Heart left ventricle (tissue), 16 donors: ENCODE measurements at regions not wholly inside any gene's neighbourhood (a gene's known extent, or its start where the extent isn't known, plus 50 kb on each side); places are given as distances from the start of the nearest gene placed in this dataset.

ENCODE experiments used
- ATAC-seq, 4 donors: fragments of 200-7000 bp; cut with Tn5 transposase; one replicate each; pipeline ENCODE4 v1.9.1; 2020 to 2022; ENCODE audit warnings: moderate library complexity in 4 of 4, mild to moderate bottlenecking in 3 of 4, moderate number of reproducible peaks in 1 of 4
- DNase-seq, 5 donors: peaks; one replicate each; pipeline ENCODE4 v3.0.0-alpha.2; 2020
- H3K27ac ChIP-seq, 12 donors: fragments of 200-600 bp; sonication (generic) in 4 of 12; one replicate each; pipeline versions ENCODE4 v1.5.0 to v1.8.0; 2016 to 2022; ENCODE audit warnings: mild to moderate bottlenecking in 2 of 12
- H3K27me3 ChIP-seq, 9 donors: fragments of 200-600 bp; sonication (generic) in 2 of 9; one replicate each; pipeline versions ENCODE4 v1.5.1 to v1.8.0; 2016 to 2022; ENCODE audit warnings: mild to moderate bottlenecking in 3 of 9
- H3K36me3 ChIP-seq, 9 donors: fragments of 200-600 bp; sonication (generic) in 2 of 9; one replicate each; pipeline versions ENCODE4 v1.5.0 to v1.8.0; 2018 to 2022; ENCODE audit warnings: mild to moderate bottlenecking in 2 of 9
- H3K4me1 ChIP-seq, 12 donors: fragments of 200-600 bp; sonication (generic) in 4 of 12; one replicate each; pipeline versions ENCODE4 v1.5.0 to v1.8.0; 2016 to 2022; ENCODE audit warnings: mild to moderate bottlenecking in 3 of 12
- H3K4me3 ChIP-seq, 12 donors: fragments of 200-600 bp; sonication (generic) in 4 of 12; one replicate each; pipeline versions ENCODE4 v1.5.0 to v1.8.0; 2017 to 2022; ENCODE audit warnings: mild to moderate bottlenecking in 9 of 12, moderate library complexity in 4 of 12
- H3K9me3 ChIP-seq, 12 donors: fragments of 200-600 bp; sonication (generic) in 4 of 12; one replicate each; pipeline versions ENCODE4 v1.5.0 to v1.8.0; 2016 to 2022; ENCODE audit warnings: mild to moderate bottlenecking in 1 of 12
- CTCF ChIP-seq, 12 donors: fragments of 200-600 bp; sonication (generic) in 4 of 12; IDR thresholded peaks; one replicate each; pipeline versions ENCODE4 v1.5.0 to v1.8.0; 2018 to 2022; ENCODE audit warnings: antibody characterized with exemption in 12 of 12, mild to moderate bottlenecking in 5 of 12
- POLR2A ChIP-seq, 2 donors: fragments of 450-650 bp; IDR thresholded peaks; one replicate each; pipeline ENCODE4 v1.6.1; 2017; ENCODE audit warnings: antibody characterized with exemption in 2 of 2, mild to moderate bottlenecking in 2 of 2, moderate library complexity in 2 of 2
- WGBS, 4 donors: extraction: QIAGEN DNeasy Blood & Tissue Kit in 2 of 4; methylation state at CpG; one replicate each; pipeline versions ENCODE4 v1.1.5 to v1.1.7; 2013 to 2018; 5-methylcytosine and 5-hydroxymethylcytosine counted together
- intact Hi-C, 10 donors: fragments of 100-400 bp; cut with DNase I; formaldehyde crosslinking; loops; one replicate each; pipeline versions ENCODE4 v1.11.1 to v1.14.2; 2022
- donor health status: ischemic (EF 13 %, LVEDD 7.1; RV severe dilation, severe dysfunction).
- donor health status: healthy with polysubstance abuse.
- donor health status: DM: no; HTN: yes; CAD: no.
- donor health status: DM: no; HTN: no; CAD: no.
- donor health status: ischemic (EF 25% LVEDD 6.9; RV normal size, moderate dysfunction).
- donor health status: ischemic (EF 25% LVEDD 5.7; RV mildly dilated, moderate dysfunction).
- donor health status: healthy.
- donor health status: DM: yes; HTN: yes; CAD: no.
- donor health status: ischemic (EF 35%, LVEDD 5.7; RV mildly dilated, moderate dysfunction).
- donor health status: nonischemic (EF 11% LVEDD 7.7; RV severe dilation, severe dysfunction).
- donor health status: DM: yes; HTN: yes; CAD: no.
- donor health status: PGD.
- donor health status: ischemic (EF 29% LVEDD 5.4; RV normal size, mild dysfunction).
- donor health status: nonischemic (EF 23%, LVEDD 6.1; RV moderate dilation, normal function).

- Histone ChIP-seq H3K27me3 (peaks cover 0 to 35% (median 3%) of the 10 kb centered on the region in 9 donors), H3K4me1 (no peaks in the 10 kb centered on the region), H3K36me3 (no peaks in the 10 kb centered on the region), H3K27ac (no peak overlapping the region), H3K4me3 (no peak overlapping the region), H3K9me3 (no peaks in the 10 kb centered on the region)
- TF ChIP-seq CTCF (IDR thresholded peaks at IDR 0.05) (no peak), POLR2A (IDR thresholded peaks at IDR 0.05) (no peak)
- ATAC-seq (no peak), DNase-seq (no peak)
- 79 to 84% (median 84%) methylated on average over 13 of the region's 13 CpGs for WGBS, 4 donors
- intact Hi-C loops, result no loop called here
These were observed 415.9 kb downstream of the BCL11B start for GRCh38 chr14:98855926-98856715.

GRCh38 chr14:98858158-98858557 lies 413.8 kb downstream of the BCL11B start:
- H3K9me3 ChIP-seq, result no peaks in the 10 kb centered on the region
- 75 to 91% (median 87%) methylated on average over 7 of the region's 7 CpGs for WGBS, 4 donors
- intact Hi-C loops, result no loop called here
- no peaks in the 10 kb centered on the region for H3K36me3 ChIP-seq
- no peak for TF ChIP-seq POLR2A (IDR thresholded peaks at IDR 0.05)
- no peak for TF ChIP-seq CTCF (IDR thresholded peaks at IDR 0.05)
- H3K27me3 ChIP-seq, result peaks cover 0 to 31% (median 3%) of the 10 kb centered on the region in 9 donors
- H3K27ac ChIP-seq, result no peak overlapping the region
- ATAC-seq, result no peak
- no peak for DNase-seq
- no peaks in the 10 kb centered on the region for H3K4me1 ChIP-seq
- no peak overlapping the region for H3K4me3 ChIP-seq

GRCh38 chr14:98858561-98858960 lies 413.4 kb downstream of the BCL11B start:
- no peak for ATAC-seq
- TF ChIP-seq CTCF (IDR thresholded peaks at IDR 0.05) (no peak), POLR2A (IDR thresholded peaks at IDR 0.05) (no peak)

GRCh38 chr14:98859301-98859700 lies 412.7 kb downstream of the BCL11B start:
- DNase-seq, result no peak
- intact Hi-C loops, result no loop called here
- H3K4me1 ChIP-seq, result no peaks in the 10 kb centered on the region
- no peaks in the 10 kb centered on the region for H3K9me3 ChIP-seq
- H3K4me3 ChIP-seq, result no peak overlapping the region
- H3K27me3 ChIP-seq, result peaks cover 0 to 21% (median 3%) of the 10 kb centered on the region in 9 donors
- no peak overlapping the region for H3K27ac ChIP-seq
- no peak for ATAC-seq
- 56 to 74% (median 62%) methylated on average over 2 of the region's 2 CpGs for WGBS, 4 donors
- TF ChIP-seq CTCF (IDR thresholded peaks at IDR 0.05) (no peak), POLR2A (IDR thresholded peaks at IDR 0.05) (no peak)
- H3K36me3 ChIP-seq, result no peaks in the 10 kb centered on the region

More at GRCh38 chr14:98858561-98858960, 413.4 kb downstream of the BCL11B start:
- no peaks in the 10 kb centered on the region for H3K4me1 ChIP-seq
- intact Hi-C loops, result no loop called here
- no peaks in the 10 kb centered on the region for H3K36me3 ChIP-seq
- peaks cover 0 to 28% (median 3%) of the 10 kb centered on the region in 9 donors for H3K27me3 ChIP-seq
- no peak overlapping the region for H3K27ac ChIP-seq
- WGBS, 4 donors, result 72 to 82% (median 77%) methylated on average over 9 to 10 of the region's 10 CpGs
- DNase-seq, result no peak
- H3K4me3 ChIP-seq, result no peak overlapping the region
- H3K9me3 ChIP-seq, result no peaks in the 10 kb centered on the region
